Muscle of leg (tissue), 3 donors: ENCODE measurements at regions not wholly inside any gene's neighbourhood (a gene's known extent, or its start where the extent isn't known, plus 50 kb on each side); places are given as distances from the start of the nearest gene placed in this dataset.
"Not testable (repeated sequence)": the region's sequence is repeated elsewhere in the genome, so short reads cannot be mapped to it uniquely, and the experiment has no call there.

ENCODE experiments used
- DNase-seq: peaks from one replicate; pipeline ENCODE4 v3.0.0; 2013
- H3K27ac ChIP-seq: one replicate; pipeline ENCODE4 v1.5.1; 2013; ENCODE audit warnings: mild to moderate bottlenecking, low read length, control low read depth
- H3K27me3 ChIP-seq: one replicate; pipeline ENCODE4 v1.6.1; 2013; ENCODE audit warnings: low read length; ENCODE audit not compliant: control insufficient read depth, insufficient read depth
- H3K36me3 ChIP-seq: one replicate; pipeline ENCODE4 v1.6.1; 2013; ENCODE audit warnings: low read length; ENCODE audit not compliant: control insufficient read depth, insufficient read depth
- H3K4me1 ChIP-seq: one replicate; pipeline ENCODE4 v1.6.1; 2013; ENCODE audit warnings: low read length; ENCODE audit not compliant: control insufficient read depth, insufficient read depth
- H3K4me3 ChIP-seq: one replicate; pipeline ENCODE4 v1.5.1; 2013; ENCODE audit warnings: low read length, control low read depth
- H3K9me3 ChIP-seq: replicated peaks from 2 replicates; pipeline ENCODE4 v1.6.1; 2013; ENCODE audit warnings: low read depth, low read length; ENCODE audit not compliant: control insufficient read depth
- WGBS: methylation state at CpG from one replicate; pipeline ENCODE4 v1.1.5; 2013; ENCODE audit warnings: missing lambda C conversion rate; ENCODE audit not compliant: insufficient coverage; 5-methylcytosine and 5-hydroxymethylcytosine counted together

DNA sequence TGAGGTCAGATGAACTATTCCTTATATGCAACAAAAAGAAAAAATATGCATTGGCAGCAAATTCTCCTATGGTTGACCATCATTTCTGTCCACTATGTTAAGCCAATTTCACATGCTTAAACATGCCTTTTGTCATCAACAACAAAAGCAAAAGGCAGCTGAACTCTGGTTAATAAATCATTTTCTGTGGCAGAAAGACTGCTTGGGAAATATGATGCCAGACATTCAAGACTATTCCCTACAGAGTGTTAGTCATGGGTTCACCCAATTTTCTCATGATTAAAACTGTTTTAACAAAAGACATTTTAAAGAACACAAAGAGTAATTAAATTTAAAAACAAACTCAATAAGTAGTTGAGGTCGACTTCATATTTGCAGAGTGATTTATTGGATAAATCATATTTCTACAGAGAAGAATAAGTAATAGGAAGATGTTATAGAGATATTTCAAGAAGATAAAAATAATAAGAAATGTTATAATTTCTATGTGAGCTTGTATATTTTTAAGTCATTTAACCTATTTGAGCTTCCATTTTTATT, 890.6 kb downstream of the STPG2 start:
- H3K36me3 ChIP-seq: no peaks in the 10 kb centered on the region
- no peaks in the 10 kb centered on the region for H3K4me1 ChIP-seq
- H3K27me3 ChIP-seq: no peaks in the 10 kb centered on the region
- no peaks in the 10 kb centered on the region for H3K9me3 ChIP-seq
- H3K4me3 ChIP-seq: no peak overlapping the region
- no CpG with 5 or more reads among the region's 1 CpG for WGBS
- DNase-seq: no peak
- no peak overlapping the region for H3K27ac ChIP-seq

DNA sequence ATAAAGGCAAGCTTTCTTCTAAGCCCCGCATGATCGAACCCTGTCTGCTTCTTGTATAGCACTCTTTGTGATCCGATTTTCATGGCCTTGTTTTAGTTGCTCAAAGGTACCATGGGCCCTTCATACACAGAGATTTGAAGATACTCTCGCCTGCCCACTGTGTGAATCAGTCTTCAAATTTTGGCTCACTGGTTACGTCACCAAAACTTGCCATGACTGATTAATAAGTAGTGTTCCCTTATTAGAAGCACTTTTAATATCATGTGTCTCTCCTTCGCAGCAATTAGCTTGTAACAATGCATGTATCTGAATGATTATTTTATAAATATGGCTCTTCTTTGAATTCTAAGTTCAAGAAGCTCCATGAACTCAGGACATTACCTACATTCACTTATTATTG, 880.5 kb downstream of the STPG2 start:
- no peaks in the 10 kb centered on the region for H3K36me3 ChIP-seq
- H3K27ac ChIP-seq: no peak overlapping the region
- no peak overlapping the region for H3K4me3 ChIP-seq
- H3K9me3 ChIP-seq: no peaks in the 10 kb centered on the region
- WGBS: 83% methylated on average over 4 of the region's 6 CpGs
- DNase-seq: no peak
- H3K27me3 ChIP-seq: no peaks in the 10 kb centered on the region
- H3K4me1 ChIP-seq: no peaks in the 10 kb centered on the region

DNA sequence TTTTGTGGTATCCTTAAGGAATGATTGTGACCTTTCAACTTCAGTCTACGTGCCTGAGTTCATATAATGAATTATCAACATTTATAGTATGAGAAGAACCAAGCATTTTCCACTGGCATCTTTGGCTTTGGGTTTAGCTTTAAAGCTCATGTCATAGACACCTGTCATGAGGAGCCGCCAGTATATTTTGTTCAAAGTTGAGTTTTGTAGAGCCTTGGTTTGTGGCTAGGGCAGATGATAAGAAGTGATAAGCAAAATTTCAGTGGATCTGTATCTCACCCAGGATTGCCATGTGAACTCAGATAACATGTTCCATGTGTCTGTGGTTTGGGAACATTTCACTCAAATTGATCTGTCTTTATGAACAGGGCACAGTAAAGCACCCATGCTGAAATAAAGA, 873.2 kb downstream of the STPG2 start:
- no peak overlapping the region for H3K27ac ChIP-seq
- no peak overlapping the region for H3K4me3 ChIP-seq
- no peaks in the 10 kb centered on the region for H3K27me3 ChIP-seq
- H3K4me1 ChIP-seq: no peaks in the 10 kb centered on the region
- H3K36me3 ChIP-seq: no peaks in the 10 kb centered on the region
- no CpG with 5 or more reads among the region's 2 CpGs for WGBS
- H3K9me3 ChIP-seq: no peaks in the 10 kb centered on the region
- DNase-seq: no peak

DNA sequence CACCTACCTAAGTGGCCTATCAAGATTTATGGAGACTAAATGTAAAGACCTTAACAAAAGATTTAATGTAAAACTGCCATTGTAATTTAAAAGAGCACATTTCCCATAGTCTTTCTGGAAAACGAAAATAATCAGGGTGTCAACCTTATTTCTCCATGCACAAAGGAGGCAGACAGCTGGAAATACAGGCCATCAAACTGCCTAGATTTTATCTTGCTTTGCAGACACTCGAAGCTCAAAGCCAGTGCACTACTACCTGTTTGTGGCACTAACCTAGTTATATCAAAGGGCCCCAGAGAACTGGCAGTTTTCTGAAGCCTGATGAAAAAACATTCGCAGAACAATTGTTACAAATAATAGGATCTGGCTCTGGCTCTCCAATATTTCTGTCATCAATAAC, 863.9 kb downstream of the STPG2 start:
- no peak overlapping the region for H3K4me3 ChIP-seq
- no peaks in the 10 kb centered on the region for H3K36me3 ChIP-seq
- 40% methylated on average over 1 of the region's 3 CpGs for WGBS
- no peaks in the 10 kb centered on the region for H3K27me3 ChIP-seq
- H3K4me1 ChIP-seq: no peaks in the 10 kb centered on the region
- no peak overlapping the region for H3K27ac ChIP-seq
- no peak for DNase-seq
- H3K9me3 ChIP-seq: no peaks in the 10 kb centered on the region

DNA sequence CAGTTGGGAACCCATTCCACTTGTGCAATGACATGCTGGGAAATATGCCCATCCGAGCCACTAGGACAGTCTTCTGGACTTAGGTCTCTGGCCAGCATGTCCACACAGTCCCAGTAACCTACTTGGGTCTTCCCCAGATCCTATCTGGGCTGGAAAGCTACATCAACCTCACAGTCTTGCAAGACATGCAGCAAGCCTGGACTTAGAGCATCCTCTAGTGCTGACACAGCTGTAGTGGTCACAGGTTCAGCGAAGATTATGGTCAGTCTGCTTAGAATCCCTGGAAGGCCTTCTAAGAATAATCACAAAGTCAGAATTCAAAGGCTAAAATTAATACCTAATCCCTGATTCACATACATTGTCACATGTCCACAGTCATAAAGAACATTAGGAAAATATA, 842.7 kb downstream of the STPG2 start:
- DNase-seq: no peak
- Histone ChIP-seq H3K4me1 (no peaks in the 10 kb centered on the region), H3K27me3 (no peaks in the 10 kb centered on the region), H3K27ac (no peak overlapping the region), H3K9me3 (peaks cover 21% of the 10 kb centered on the region), H3K4me3 (no peak overlapping the region), H3K36me3 (no peaks in the 10 kb centered on the region)
- 0% methylated on average over 1 of the region's 2 CpGs for WGBS

DNA sequence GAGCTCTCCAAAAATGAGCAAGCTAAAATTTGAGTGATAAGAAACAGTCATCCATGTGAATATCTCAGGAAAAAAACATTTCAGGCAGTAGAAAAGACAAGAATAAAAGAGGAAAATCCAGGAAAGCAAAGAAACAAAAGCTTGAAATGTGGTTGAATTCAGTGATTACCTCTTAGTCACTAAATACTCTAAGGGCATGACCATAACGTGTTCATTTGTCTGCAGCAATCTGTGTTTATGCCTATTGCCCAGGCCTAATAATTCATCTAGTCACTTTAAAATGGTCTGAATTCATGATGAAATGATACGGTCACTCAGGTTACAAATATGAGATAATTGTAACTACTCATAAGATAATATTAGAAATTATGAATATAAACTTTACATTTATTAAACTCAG, 837.9 kb downstream of the STPG2 start:
- Histone ChIP-seq H3K27ac (no peak overlapping the region), H3K9me3 (peaks cover 5% of the 10 kb centered on the region), H3K36me3 (no peaks in the 10 kb centered on the region), H3K27me3 (no peaks in the 10 kb centered on the region), H3K4me1 (no peaks in the 10 kb centered on the region), H3K4me3 (no peak overlapping the region)
- DNase-seq: no peak
- WGBS: no CpG with 5 or more reads among the region's 2 CpGs

DNA sequence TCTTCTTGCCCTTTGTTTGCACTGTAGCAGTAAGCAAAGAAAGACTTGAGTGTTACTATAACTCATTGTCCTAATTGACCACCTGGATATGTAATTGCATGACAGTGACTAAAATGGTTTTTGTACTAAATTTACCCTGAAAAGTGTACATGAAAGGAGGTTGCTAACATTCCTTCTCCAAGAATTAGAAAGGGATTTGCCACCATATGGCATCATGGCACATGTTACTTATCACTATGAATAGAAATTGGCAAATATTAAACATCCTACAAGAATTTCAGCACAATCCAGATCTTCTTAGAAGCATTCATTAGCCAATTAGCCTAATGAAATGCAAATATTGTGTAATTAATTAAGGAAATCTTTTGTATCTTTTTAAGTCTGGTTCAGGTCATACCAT, 834.2 kb downstream of the STPG2 start:
- Histone ChIP-seq H3K36me3 (no peaks in the 10 kb centered on the region), H3K4me1 (no peaks in the 10 kb centered on the region), H3K27ac (no peak overlapping the region), H3K9me3 (no peaks in the 10 kb centered on the region), H3K4me3 (no peak overlapping the region), H3K27me3 (no peaks in the 10 kb centered on the region)
- DNase-seq: no peak

DNA sequence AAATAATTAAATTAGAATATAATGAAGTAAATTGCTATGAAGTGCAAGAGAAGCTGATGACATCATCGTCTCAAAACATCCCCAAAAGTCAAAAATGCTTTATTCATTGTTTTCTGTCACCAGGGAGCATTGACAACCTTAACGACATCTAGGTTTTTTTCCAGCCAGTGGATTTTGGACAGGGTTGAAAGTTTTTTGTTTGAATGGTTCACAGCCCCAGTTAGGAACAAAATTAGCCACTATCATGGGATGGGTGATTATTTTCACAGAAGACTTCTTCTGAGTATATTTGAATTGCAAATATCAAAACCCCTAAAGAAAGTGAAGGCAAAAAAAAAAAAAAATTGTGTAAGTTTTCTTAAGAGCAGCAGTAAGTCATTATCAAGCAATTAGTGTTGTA, 826.1 kb downstream of the STPG2 start:
- no peaks in the 10 kb centered on the region for H3K4me1 ChIP-seq
- H3K27me3 ChIP-seq: no peaks in the 10 kb centered on the region
- no peak overlapping the region for H3K4me3 ChIP-seq
- H3K27ac ChIP-seq: no peak overlapping the region
- DNase-seq: no peak
- WGBS: no CpG with 5 or more reads among the region's 2 CpGs
- peaks cover 2% of the 10 kb centered on the region for H3K9me3 ChIP-seq
- H3K36me3 ChIP-seq: no peaks in the 10 kb centered on the region

DNA sequence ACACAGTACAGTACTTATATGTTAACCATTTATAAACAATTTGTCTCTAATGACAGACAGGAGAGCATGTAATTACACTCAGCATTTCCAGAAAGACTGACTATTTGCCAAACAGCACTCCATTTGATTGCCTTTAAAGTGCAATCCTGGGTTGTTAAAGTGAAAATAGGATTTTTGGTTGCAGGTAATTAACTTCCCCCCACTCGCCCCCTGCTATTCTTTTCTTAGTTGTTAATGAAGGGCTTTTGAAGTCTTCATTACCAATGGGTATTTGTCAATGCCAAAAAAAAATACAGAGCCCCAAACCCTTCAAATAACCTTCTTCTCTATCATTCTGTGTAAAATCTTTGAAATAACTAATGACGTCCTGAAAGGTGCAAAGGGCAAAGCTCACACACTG, 825.6 kb downstream of the STPG2 start:
- Histone ChIP-seq H3K4me1 (no peaks in the 10 kb centered on the region), H3K4me3 (no peak overlapping the region), H3K36me3 (no peaks in the 10 kb centered on the region), H3K27me3 (no peaks in the 10 kb centered on the region), H3K27ac (no peak overlapping the region), H3K9me3 (peaks cover 2% of the 10 kb centered on the region)
- no peak for DNase-seq
- WGBS: no CpG with 5 or more reads among the region's 2 CpGs

DNA sequence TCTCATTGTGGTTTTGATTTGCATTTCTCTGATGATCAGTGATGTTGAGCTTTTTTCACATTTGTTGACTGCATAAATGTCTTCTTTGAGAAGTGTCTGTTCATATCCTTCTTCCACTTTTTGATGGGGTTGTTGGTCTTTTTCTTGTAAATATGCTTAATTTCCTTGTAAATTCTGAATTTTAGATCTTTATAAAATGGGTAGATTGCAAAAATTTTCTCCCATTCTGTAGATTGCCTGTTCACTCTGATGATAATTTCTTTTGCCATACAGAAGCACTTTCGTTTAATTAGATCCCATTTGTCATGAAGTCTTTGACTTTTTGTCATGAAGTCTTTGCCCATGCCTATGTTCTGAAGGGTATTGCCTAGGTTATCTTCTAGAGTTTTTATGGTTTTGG, 817.5 kb downstream of the STPG2 start:
- not testable (repeated sequence) for H3K4me1 ChIP-seq, H3K27ac ChIP-seq, H3K36me3 ChIP-seq, DNase-seq, H3K4me3 ChIP-seq, H3K9me3 ChIP-seq, H3K27me3 ChIP-seq
- no CpG with 5 or more reads among the region's 1 CpG for WGBS

DNA sequence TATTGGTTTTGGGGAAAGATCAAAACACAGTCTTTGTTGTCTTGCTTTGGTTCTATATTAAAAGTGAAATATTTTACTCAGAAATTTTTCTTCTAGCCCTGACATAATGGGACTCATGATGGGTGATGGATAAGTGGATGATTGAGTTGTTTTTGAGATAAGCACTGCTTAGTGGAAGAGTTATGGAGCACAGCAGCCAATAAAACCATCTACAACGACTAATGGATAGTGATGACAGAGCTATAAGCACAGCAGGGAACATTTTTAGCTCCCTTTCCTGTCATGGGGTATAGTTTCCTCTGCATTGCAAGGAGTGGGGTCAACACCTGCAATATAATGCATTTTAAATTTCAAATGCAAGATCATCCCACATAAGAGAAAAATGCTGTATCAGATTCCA, 812.4 kb downstream of the STPG2 start:
- DNase-seq: no peak
- no peak overlapping the region for H3K4me3 ChIP-seq
- peaks cover 1% of the 10 kb centered on the region for H3K9me3 ChIP-seq
- no peaks in the 10 kb centered on the region for H3K27me3 ChIP-seq
- WGBS: no CpG with 5 or more reads among the region's 1 CpG
- no peaks in the 10 kb centered on the region for H3K4me1 ChIP-seq
- no peak overlapping the region for H3K27ac ChIP-seq
- no peaks in the 10 kb centered on the region for H3K36me3 ChIP-seq
